ENCODE measurements at regions not wholly inside any gene's neighbourhood (a gene's known extent, or its start where the extent isn't known, plus 50 kb on each side); places are given as distances from the start of the nearest gene placed in this dataset.

- H3K4me3 ChIP-seq (ENCODE audit: control insufficient read depth, low read depth, low read length): no peak overlapping the region
- no peak for TF ChIP-seq CTCF (IDR thresholded peaks at IDR 0.05; ENCODE audit: control insufficient read depth, insufficient read depth, low read depth, low read length, missing control alignments)
- no peak for DNase-seq (ENCODE audit: low read depth)
These were observed 166.7 kb upstream of the PPP2R2B start for GRCh38 chr5:147045290-147045689.

GRCh38 chr5:147046281-147046680 is 167.7 kb upstream of the PPP2R2B start:
- DNase-seq (ENCODE audit: low read depth): no peak
- no peak overlapping the region for H3K4me3 ChIP-seq (ENCODE audit: control insufficient read depth, low read depth, low read length)
- no peak for TF ChIP-seq CTCF (IDR thresholded peaks at IDR 0.05; ENCODE audit: control insufficient read depth, insufficient read depth, low read depth, low read length, missing control alignments)

- no peak overlapping the region for H3K4me3 ChIP-seq (ENCODE audit: control insufficient read depth, low read depth, low read length)
- no peak for DNase-seq (ENCODE audit: low read depth)
- no peak for TF ChIP-seq CTCF (IDR thresholded peaks at IDR 0.05; ENCODE audit: control insufficient read depth, insufficient read depth, low read depth, low read length, missing control alignments)
These were observed 168.3 kb upstream of the PPP2R2B start for GRCh38 chr5:147046894-147047293.

- DNase-seq (ENCODE audit: low read depth): no peak
- TF ChIP-seq CTCF (IDR thresholded peaks at IDR 0.05; ENCODE audit: control insufficient read depth, insufficient read depth, low read depth, low read length, missing control alignments): no peak
- no peak overlapping the region for H3K4me3 ChIP-seq (ENCODE audit: control insufficient read depth, low read depth, low read length)
These were observed 171.2 kb upstream of the PPP2R2B start for GRCh38 chr5:147049764-147050163.

- H3K4me3 ChIP-seq (ENCODE audit: control insufficient read depth, low read depth, low read length): no peak overlapping the region
- no peak for TF ChIP-seq CTCF (IDR thresholded peaks at IDR 0.05; ENCODE audit: control insufficient read depth, insufficient read depth, low read depth, low read length, missing control alignments)
- no peak for DNase-seq (ENCODE audit: low read depth)
These were observed 171.6 kb upstream of the PPP2R2B start for GRCh38 chr5:147050172-147050571.

GRCh38 chr5:147051193-147051592 is 172.6 kb upstream of the PPP2R2B start:
- TF ChIP-seq CTCF (IDR thresholded peaks at IDR 0.05; ENCODE audit: control insufficient read depth, insufficient read depth, low read depth, low read length, missing control alignments): no peak
- H3K4me3 ChIP-seq (ENCODE audit: control insufficient read depth, low read depth, low read length): no peak overlapping the region
- DNase-seq (ENCODE audit: low read depth): no peak

- DNase-seq (ENCODE audit: low read depth): no peak
- TF ChIP-seq CTCF (IDR thresholded peaks at IDR 0.05; ENCODE audit: control insufficient read depth, insufficient read depth, low read depth, low read length, missing control alignments): no peak
- no peak overlapping the region for H3K4me3 ChIP-seq (ENCODE audit: control insufficient read depth, low read depth, low read length)
These were observed 174.0 kb upstream of the PPP2R2B start for GRCh38 chr5:147052519-147052918.
